ENCODE measurements at regions not wholly inside any gene's neighbourhood (a gene's known extent, or its start where the extent isn't known, plus 50 kb on each side); places are given as distances from the start of the nearest gene placed in this dataset.

DNA sequence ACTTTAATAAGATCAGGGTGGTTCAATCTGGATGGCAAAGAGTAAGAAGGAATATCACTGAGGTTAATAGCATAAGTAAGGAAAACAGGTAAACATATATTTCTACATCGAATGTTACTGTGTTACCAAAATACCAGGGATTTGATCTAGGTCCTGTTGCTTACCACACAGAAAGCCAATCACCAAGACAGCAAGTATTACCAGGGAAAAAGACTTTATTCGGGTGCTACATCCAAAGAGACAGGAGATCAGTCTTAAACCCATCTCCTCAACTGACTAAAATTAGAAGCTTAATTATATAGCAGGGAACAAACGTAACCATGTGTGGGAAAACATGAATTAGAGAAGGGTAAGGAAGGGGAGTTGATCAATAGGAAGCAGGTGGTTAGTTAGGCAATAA, 500.1 kb downstream of the EFNA5 start:
- peaks cover 7 to 22% of the 10 kb centered on the region in 2 experiments; a peak in 2 of 4 replicates for H3K9me3 ChIP-seq (ENCODE audit: control insufficient read depth in 1 of 2, insufficient read depth in 1 of 2, low read depth in 1 of 2, low read length in 2 of 2)
- H3K79me2 ChIP-seq (ENCODE audit: insufficient read depth, low read length) = no peaks in the 10 kb centered on the region
- H3K36me3 ChIP-seq (ENCODE audit: control insufficient read depth in 1 of 2, insufficient read depth in 2 of 2, low read length in 2 of 2) = no peaks in the 10 kb centered on the region
- no peaks in the 10 kb centered on the region for H3K4me1 ChIP-seq (ENCODE audit: control insufficient read depth in 1 of 2, insufficient read depth in 2 of 2, low read length in 2 of 2)
- no peak overlapping the region for H3K9ac ChIP-seq (ENCODE audit: low read length)
- ChIA-PET RAD21 (ENCODE audit: low non-redundant PET in 1 of 2, low total read pairs in 2 of 2, uncharacterized antibody in 2 of 2, unreplicated experiment in 2 of 2) (no interaction called here), CTCF (no interaction called here), POLR2A (no interaction called here)
- intact Hi-C loops (cut with micrococcal nuclease) = no loop called here
- H3K9me2 ChIP-seq (ENCODE audit: insufficient read depth) = no peaks in the 10 kb centered on the region
- no peak overlapping the region for H3K4me3 ChIP-seq (replicated peaks in 1 of 2; ENCODE audit: low read depth in 1 of 2, low read length in 2 of 2)
- H3K4me2 ChIP-seq (ENCODE audit: low read length) = no peak overlapping the region
- TF ChIP-seq POLR2A (IDR thresholded peaks at IDR 0.05; ENCODE audit: borderline replicate concordance, extremely low read depth, insufficient read depth, insufficient read length) (no peak), CBX3 (IDR thresholded peaks at IDR 0.05; ENCODE audit: low read depth) (peak; percentile 78; the same call in 1 of the 2 replicates)
- no peak overlapping the region for H3K27ac ChIP-seq (ENCODE audit: low read depth, low read length)
- ATAC-seq (no peak), DNase-seq (ENCODE audit: low read depth, low spot score) (no peak)
- no peaks in the 10 kb centered on the region for H4K20me1 ChIP-seq (ENCODE audit: insufficient read depth)
- BruUV-seq (replicated peaks) = no TSS peak
- H2AFZ ChIP-seq (ENCODE audit: low read depth, low read length, poor library complexity, severe bottlenecking) = no peak overlapping the region
- H3K27me3 ChIP-seq (ENCODE audit: insufficient read depth, low read length) = no peaks in the 10 kb centered on the region

DNA sequence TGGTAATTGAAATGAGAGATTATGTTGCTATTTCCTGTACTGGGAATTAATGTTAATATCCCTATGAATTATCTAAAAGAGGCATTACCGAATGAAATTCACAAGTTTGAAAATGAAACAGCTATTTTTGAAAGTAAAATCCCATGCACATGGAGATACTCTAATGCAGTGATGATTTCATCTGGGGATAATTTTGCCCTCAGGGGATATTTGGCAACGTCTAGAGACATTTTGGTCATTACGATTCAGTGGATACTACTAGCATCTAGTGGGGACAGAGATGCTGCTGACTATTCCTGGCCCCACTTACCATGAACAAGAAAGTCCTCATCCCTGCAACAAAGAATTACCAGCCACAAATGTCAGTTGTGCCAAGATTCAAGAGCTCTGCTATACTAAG, 500.9 kb downstream of the EFNA5 start:
- Histone ChIP-seq H3K9me3 (ENCODE audit: control insufficient read depth in 1 of 2, insufficient read depth in 1 of 2, low read depth in 1 of 2, low read length in 2 of 2) (peaks cover 7 to 22% of the 10 kb centered on the region in 2 experiments; a peak in 2 of 4 replicates), H3K79me2 (ENCODE audit: insufficient read depth, low read length) (no peaks in the 10 kb centered on the region), H3K27me3 (ENCODE audit: insufficient read depth, low read length) (no peaks in the 10 kb centered on the region), H3K27ac (ENCODE audit: low read depth, low read length) (no peak overlapping the region), H4K20me1 (ENCODE audit: insufficient read depth) (no peaks in the 10 kb centered on the region), H3K4me1 (ENCODE audit: control insufficient read depth in 1 of 2, insufficient read depth in 2 of 2, low read length in 2 of 2) (no peaks in the 10 kb centered on the region), H3K4me2 (ENCODE audit: low read length) (no peak overlapping the region), H3K36me3 (ENCODE audit: control insufficient read depth in 1 of 2, insufficient read depth in 2 of 2, low read length in 2 of 2) (no peaks in the 10 kb centered on the region), H2AFZ (ENCODE audit: low read depth, low read length, poor library complexity, severe bottlenecking) (no peak overlapping the region), H3K9ac (ENCODE audit: low read length) (no peak overlapping the region), H3K9me2 (ENCODE audit: insufficient read depth) (no peaks in the 10 kb centered on the region), H3K4me3 (replicated peaks in 1 of 2; ENCODE audit: low read depth in 1 of 2, low read length in 2 of 2) (no peak overlapping the region)
- ATAC-seq (no peak), DNase-seq (ENCODE audit: low read depth, low spot score) (no peak)
- RAD21 ChIA-PET (ENCODE audit: low non-redundant PET in 1 of 2, low total read pairs in 2 of 2, uncharacterized antibody in 2 of 2, unreplicated experiment in 2 of 2) = no interaction called here
- CTCF ChIA-PET = no interaction called here
- POLR2A ChIA-PET = no interaction called here
- intact Hi-C loops (cut with micrococcal nuclease) = no loop called here
- no TSS peak for BruUV-seq (replicated peaks)
- TF ChIP-seq EZH2phosphoT487 (IDR thresholded peaks at IDR 0.05; ENCODE audit: borderline replicate concordance) (no peak), YY1 (IDR thresholded peaks at IDR 0.05; ENCODE audit: extremely low read depth, insufficient replicate concordance, low read depth, low read length) (no peak), ELF1 (IDR thresholded peaks at IDR 0.05; ENCODE audit: borderline replicate concordance, low read depth) (no peak), SP1 (IDR thresholded peaks at IDR 0.05; ENCODE audit: low read depth) (no peak), SIN3A (IDR thresholded peaks at IDR 0.05; ENCODE audit: low read depth) (no peak), CBX3 (IDR thresholded peaks at IDR 0.05; ENCODE audit: low read depth) (no peak), ZNF274 (IDR thresholded peaks at IDR 0.05; ENCODE audit: low read depth, low read length) (no peak), EZH2 (IDR thresholded peaks at IDR 0.05) (no peak), JUND (IDR thresholded peaks at IDR 0.05) (no peak), CEBPB (IDR thresholded peaks at IDR 0.05; ENCODE audit: low read depth) (no peak)
- TF ChIP-seq, protein P1, sequence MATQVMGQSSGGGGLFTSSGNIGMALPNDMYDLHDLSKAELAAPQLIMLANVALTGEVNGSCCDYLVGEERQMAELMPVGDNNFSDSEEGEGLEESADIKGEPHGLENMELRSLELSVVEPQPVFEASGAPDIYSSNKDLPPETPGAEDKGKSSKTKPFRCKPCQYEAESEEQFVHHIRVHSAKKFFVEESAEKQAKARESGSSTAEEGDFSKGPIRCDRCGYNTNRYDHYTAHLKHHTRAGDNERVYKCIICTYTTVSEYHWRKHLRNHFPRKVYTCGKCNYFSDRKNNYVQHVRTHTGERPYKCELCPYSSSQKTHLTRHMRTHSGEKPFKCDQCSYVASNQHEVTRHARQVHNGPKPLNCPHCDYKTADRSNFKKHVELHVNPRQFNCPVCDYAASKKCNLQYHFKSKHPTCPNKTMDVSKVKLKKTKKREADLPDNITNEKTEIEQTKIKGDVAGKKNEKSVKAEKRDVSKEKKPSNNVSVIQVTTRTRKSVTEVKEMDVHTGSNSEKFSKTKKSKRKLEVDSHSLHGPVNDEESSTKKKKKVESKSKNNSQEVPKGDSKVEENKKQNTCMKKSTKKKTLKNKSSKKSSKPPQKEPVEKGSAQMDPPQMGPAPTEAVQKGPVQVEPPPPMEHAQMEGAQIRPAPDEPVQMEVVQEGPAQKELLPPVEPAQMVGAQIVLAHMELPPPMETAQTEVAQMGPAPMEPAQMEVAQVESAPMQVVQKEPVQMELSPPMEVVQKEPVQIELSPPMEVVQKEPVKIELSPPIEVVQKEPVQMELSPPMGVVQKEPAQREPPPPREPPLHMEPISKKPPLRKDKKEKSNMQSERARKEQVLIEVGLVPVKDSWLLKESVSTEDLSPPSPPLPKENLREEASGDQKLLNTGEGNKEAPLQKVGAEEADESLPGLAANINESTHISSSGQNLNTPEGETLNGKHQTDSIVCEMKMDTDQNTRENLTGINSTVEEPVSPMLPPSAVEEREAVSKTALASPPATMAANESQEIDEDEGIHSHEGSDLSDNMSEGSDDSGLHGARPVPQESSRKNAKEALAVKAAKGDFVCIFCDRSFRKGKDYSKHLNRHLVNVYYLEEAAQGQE (IDR thresholded peaks at IDR 0.05; ENCODE audit: low read depth) = no peak
- TF ChIP-seq, protein P2, sequence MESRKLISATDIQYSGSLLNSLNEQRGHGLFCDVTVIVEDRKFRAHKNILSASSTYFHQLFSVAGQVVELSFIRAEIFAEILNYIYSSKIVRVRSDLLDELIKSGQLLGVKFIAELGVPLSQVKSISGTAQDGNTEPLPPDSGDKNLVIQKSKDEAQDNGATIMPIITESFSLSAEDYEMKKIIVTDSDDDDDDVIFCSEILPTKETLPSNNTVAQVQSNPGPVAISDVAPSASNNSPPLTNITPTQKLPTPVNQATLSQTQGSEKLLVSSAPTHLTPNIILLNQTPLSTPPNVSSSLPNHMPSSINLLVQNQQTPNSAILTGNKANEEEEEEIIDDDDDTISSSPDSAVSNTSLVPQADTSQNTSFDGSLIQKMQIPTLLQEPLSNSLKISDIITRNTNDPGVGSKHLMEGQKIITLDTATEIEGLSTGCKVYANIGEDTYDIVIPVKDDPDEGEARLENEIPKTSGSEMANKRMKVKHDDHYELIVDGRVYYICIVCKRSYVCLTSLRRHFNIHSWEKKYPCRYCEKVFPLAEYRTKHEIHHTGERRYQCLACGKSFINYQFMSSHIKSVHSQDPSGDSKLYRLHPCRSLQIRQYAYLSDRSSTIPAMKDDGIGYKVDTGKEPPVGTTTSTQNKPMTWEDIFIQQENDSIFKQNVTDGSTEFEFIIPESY (IDR thresholded peaks at IDR 0.05; ENCODE audit: extremely low read depth, insufficient replicate concordance, low read length) = no peak
- TF ChIP-seq, protein P3, sequence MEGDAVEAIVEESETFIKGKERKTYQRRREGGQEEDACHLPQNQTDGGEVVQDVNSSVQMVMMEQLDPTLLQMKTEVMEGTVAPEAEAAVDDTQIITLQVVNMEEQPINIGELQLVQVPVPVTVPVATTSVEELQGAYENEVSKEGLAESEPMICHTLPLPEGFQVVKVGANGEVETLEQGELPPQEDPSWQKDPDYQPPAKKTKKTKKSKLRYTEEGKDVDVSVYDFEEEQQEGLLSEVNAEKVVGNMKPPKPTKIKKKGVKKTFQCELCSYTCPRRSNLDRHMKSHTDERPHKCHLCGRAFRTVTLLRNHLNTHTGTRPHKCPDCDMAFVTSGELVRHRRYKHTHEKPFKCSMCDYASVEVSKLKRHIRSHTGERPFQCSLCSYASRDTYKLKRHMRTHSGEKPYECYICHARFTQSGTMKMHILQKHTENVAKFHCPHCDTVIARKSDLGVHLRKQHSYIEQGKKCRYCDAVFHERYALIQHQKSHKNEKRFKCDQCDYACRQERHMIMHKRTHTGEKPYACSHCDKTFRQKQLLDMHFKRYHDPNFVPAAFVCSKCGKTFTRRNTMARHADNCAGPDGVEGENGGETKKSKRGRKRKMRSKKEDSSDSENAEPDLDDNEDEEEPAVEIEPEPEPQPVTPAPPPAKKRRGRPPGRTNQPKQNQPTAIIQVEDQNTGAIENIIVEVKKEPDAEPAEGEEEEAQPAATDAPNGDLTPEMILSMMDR (IDR thresholded peaks at IDR 0.05 in 2 of 3, conservative IDR thresholded peaks at IDR 0.05 in 1 of 3; ENCODE audit: borderline replicate concordance in 1 of 3, insufficient read depth in 1 of 3, low read depth in 2 of 3, low read length in 2 of 3) = no peak

Data from HCT116 (cell line).